Caco-2 (cell line): ENCODE measurements at regions not wholly inside any gene's neighbourhood (a gene's known extent, or its start where the extent isn't known, plus 50 kb on each side); places are given as distances from the start of the nearest gene placed in this dataset.

Experiments
- BruUV-seq: library from RNA; stranded (reverse); fragments of 400-500 nt; replicated peaks from 2 replicates; lab custom pipeline; 2021; lab: Mats Ljungman, UMichigan
- CTCF ChIA-PET: fragments of 300-600 bp; sonication (Branson Sonifier 250); formaldehyde crosslinking; loops from one replicate; lab custom pipeline; 2022; ENCODE audit warnings: antibody characterized with exemption; lab: Charles Lee
- POLR2A ChIA-PET: fragments of 300-600 bp; sonication (Branson Sonifier 250); formaldehyde crosslinking; loops from one replicate; lab custom pipeline; 2022; ENCODE audit warnings: antibody characterized with exemption; lab: Charles Lee
- DNase-seq, 2 experiments: peaks; one replicate each; pipeline versions ENCODE4 v3.0.0 to v3.0.0-alpha.2; 2020 to 2022
- H3K27me3 ChIP-seq: replicated peaks from 2 replicates; pipeline ENCODE4 v1.6.0; 2011; ENCODE audit warnings: low read length; ENCODE audit not compliant: control insufficient read depth, insufficient read depth
- H3K36me3 ChIP-seq: 2 replicates; pipeline ENCODE4 v1.5.1; 2011; ENCODE audit warnings: low read length; ENCODE audit not compliant: control insufficient read depth, insufficient read depth
- H3K4me1 ChIP-seq: fragments of 250-450 bp; sonication (Bioruptor Pico); 2 replicates; pipeline ENCODE4 v1.5.1; 2020; ENCODE audit warnings: mild to moderate bottlenecking
- H3K4me3 ChIP-seq: 2 replicates; pipeline ENCODE4 v1.5.1; 2011; ENCODE audit warnings: low read depth, mild to moderate bottlenecking, control low read depth, low read length
- H3K9me3 ChIP-seq: fragments of 250-450 bp; sonication (Bioruptor Pico); 2 replicates; pipeline ENCODE4 v1.5.1; 2020; ENCODE audit warnings: mild to moderate bottlenecking, moderate library complexity
- H3K27ac Mint-ChIP-seq: one replicate; pipeline ENCODE4 v1.8.0; 2022; ENCODE audit warnings: mixed read lengths; ENCODE audit not compliant: unreplicated experiment
- H3K27me3 Mint-ChIP-seq: one replicate; pipeline ENCODE4 v1.8.0; 2022; ENCODE audit warnings: mixed read lengths; ENCODE audit not compliant: insufficient read depth, unreplicated experiment
- H3K36me3 Mint-ChIP-seq: one replicate; pipeline ENCODE4 v1.8.0; 2022; ENCODE audit warnings: mild to moderate bottlenecking, mixed read lengths; ENCODE audit not compliant: insufficient read depth, unreplicated experiment
- H3K4me1 Mint-ChIP-seq: one replicate; pipeline ENCODE4 v1.8.0; 2022; ENCODE audit warnings: low read depth, mixed read lengths; ENCODE audit not compliant: unreplicated experiment
- H3K4me3 Mint-ChIP-seq: one replicate; pipeline ENCODE4 v1.8.0; 2022; ENCODE audit warnings: mild to moderate bottlenecking, moderate library complexity, mixed read lengths; ENCODE audit not compliant: unreplicated experiment
- H3K9me3 Mint-ChIP-seq: one replicate; pipeline ENCODE4 v1.8.0; 2022; ENCODE audit warnings: mixed read lengths; ENCODE audit not compliant: unreplicated experiment
- intact Hi-C: fragments of 100-400 bp; cut with micrococcal nuclease; formaldehyde crosslinking; loops from one replicate; pipeline ENCODE4 v1.10.0; 2022; ENCODE audit not compliant: unreplicated experiment
- TF ChIP-seq, protein P1 (sequence below), 2 experiments: fragments of 200-600 bp in 1 of 2; IDR thresholded peaks; 1 replicate in 1 of 2; 2 replicates in 1 of 2; pipeline versions ENCODE4 v1.5.1 to v1.8.0; 2011 to 2022; ENCODE audit warnings: antibody characterized with exemption in 1 of 2, control low read depth in 1 of 2, inconsistent platforms in 1 of 2, low read depth in 1 of 2, low read length in 1 of 2, mild to moderate bottlenecking in 1 of 2, moderate library complexity in 1 of 2; ENCODE audit not compliant: insufficient read depth in 1 of 2, severe bottlenecking in 1 of 2, unreplicated experiment in 1 of 2

DNA sequence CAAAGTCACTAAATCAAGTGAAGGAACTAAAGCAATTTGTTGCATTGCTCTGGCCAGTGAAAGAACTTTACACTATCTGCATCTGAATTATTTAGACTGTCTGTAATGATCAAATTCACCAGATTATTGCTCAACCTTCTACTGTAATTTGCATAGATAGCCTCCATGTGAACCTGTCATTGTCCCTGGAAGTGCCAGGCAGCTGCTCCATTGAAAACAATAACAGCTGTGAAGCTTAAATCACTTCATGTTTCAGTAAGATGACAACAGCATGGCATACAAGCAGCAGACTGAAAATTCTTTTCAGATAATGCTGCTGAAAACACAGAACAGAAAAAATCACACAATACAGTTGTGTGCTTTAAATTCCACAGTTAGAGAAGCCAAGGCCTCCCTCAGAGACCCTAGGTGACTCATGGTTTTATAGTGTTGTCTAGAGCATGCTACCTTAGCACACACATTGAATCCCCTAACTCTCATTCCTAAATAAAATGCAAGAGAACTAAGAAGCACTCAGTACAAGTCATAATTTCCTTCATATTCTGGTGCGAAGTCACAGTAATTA, 248.9 kb downstream of the TPBG start:
- Mint-ChIP-seq H3K9me3 (no peaks in the 10 kb centered on the region), H3K4me1 (no peaks in the 10 kb centered on the region), H3K36me3 (no peaks in the 10 kb centered on the region), H3K27ac (no peak overlapping the region), H3K27me3 (no peaks in the 10 kb centered on the region), H3K4me3 (no peak overlapping the region)
- Histone ChIP-seq H3K4me3 (no peak overlapping the region), H3K36me3 (no peaks in the 10 kb centered on the region), H3K9me3 (no peaks in the 10 kb centered on the region), H3K27me3 (no peaks in the 10 kb centered on the region), H3K4me1 (no peaks in the 10 kb centered on the region)
- POLR2A ChIA-PET: no interaction called here
- CTCF ChIA-PET: no interaction called here
- TF ChIP-seq, protein P1, sequence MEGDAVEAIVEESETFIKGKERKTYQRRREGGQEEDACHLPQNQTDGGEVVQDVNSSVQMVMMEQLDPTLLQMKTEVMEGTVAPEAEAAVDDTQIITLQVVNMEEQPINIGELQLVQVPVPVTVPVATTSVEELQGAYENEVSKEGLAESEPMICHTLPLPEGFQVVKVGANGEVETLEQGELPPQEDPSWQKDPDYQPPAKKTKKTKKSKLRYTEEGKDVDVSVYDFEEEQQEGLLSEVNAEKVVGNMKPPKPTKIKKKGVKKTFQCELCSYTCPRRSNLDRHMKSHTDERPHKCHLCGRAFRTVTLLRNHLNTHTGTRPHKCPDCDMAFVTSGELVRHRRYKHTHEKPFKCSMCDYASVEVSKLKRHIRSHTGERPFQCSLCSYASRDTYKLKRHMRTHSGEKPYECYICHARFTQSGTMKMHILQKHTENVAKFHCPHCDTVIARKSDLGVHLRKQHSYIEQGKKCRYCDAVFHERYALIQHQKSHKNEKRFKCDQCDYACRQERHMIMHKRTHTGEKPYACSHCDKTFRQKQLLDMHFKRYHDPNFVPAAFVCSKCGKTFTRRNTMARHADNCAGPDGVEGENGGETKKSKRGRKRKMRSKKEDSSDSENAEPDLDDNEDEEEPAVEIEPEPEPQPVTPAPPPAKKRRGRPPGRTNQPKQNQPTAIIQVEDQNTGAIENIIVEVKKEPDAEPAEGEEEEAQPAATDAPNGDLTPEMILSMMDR (IDR thresholded peaks at IDR 0.05; ENCODE audit: insufficient read depth in 1 of 2, low read depth in 1 of 2, low read length in 1 of 2, severe bottlenecking in 1 of 2, unreplicated experiment in 1 of 2): no peak
- BruUV-seq: no TSS peak
- intact Hi-C loops: loop anchor here (10.0 kb wide), 1 partner anchor 248 kb away; the partner anchor contains the start of gene TPBG
- DNase-seq: no peak

DNA sequence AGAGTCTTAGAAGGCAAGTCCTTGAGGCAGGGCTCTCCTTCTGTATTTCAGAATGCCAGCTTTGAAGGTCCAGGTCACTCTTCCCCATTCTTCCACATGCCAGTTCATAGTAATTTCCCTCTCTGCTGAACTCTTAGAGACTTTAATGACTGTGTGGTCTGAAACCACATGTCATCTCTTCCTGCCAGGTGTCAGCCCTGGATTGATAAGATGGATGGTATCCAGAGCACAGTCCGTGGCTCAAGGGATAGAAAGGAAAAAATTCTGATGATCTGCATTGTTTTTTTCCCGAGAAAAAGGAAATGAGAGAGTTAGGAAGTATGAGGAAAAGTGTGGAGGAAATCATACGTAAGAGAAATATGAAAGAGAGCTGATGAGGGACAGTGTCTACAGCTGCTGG, 250.9 kb downstream of the TPBG start:
- ChIA-PET POLR2A (no interaction called here), CTCF (no interaction called here)
- no TSS peak for BruUV-seq
- Histone ChIP-seq H3K4me3 (no peak overlapping the region), H3K36me3 (no peaks in the 10 kb centered on the region), H3K4me1 (no peaks in the 10 kb centered on the region), H3K27me3 (no peaks in the 10 kb centered on the region), H3K9me3 (no peaks in the 10 kb centered on the region)
- Mint-ChIP-seq H3K9me3 (no peaks in the 10 kb centered on the region), H3K27me3 (no peaks in the 10 kb centered on the region), H3K4me1 (no peaks in the 10 kb centered on the region), H3K36me3 (no peaks in the 10 kb centered on the region), H3K27ac (no peak overlapping the region), H3K4me3 (no peak overlapping the region)
- intact Hi-C loops: loop anchor here (10.0 kb wide), 1 partner anchor 250 kb away; the partner anchor contains the start of gene TPBG
- TF ChIP-seq, protein P1 (IDR thresholded peaks at IDR 0.05; ENCODE audit: insufficient read depth in 1 of 2, low read depth in 1 of 2, low read length in 1 of 2, severe bottlenecking in 1 of 2, unreplicated experiment in 1 of 2): no peak
- DNase-seq: no peak

DNA sequence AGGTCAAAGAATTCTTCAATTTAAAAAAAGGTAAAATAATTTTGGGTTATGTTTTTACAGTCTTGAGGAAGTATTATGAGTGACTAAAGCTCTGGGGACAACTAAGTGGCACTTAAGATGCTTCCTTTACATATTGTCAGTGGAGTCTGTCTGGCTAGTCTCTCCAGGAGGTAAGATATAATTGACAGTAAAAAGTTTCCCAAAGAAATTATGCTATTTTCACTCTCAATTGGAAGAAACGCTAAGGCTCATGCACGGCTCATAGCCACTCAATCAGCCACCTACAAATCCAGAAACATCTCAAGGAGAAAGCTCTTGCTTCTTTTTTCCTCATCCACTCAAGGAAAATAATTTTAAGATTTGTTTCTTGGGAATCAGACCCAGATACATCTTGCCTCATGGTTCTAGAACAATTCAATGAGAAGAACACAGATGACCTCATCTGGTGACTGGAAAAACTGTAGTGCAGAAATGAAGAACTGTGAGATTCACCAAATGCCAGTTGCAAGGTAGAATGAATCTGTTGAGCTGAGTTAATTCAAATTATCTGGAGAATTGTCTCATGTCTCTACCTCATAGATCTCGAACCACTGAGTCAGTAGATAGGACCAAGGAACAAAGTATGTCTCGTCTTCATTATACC, 252.9 kb downstream of the TPBG start:
- no peak for DNase-seq
- no peaks in the 10 kb centered on the region for H3K36me3 Mint-ChIP-seq
- intact Hi-C loops: loop anchor here (1.0 to 10.0 kb wide), 3 partner anchors 252 to 345 kb away; partner anchors contain the start of gene TPBG
- ChIA-PET POLR2A (no interaction called here), CTCF (interaction anchor here (0.9 to 1.2 kb wide), 2 partner anchors 280 to 346 kb away, joined by 3 to 4 read pairs; no protein-coding TSS in a partner anchor)
- H3K4me3 Mint-ChIP-seq: no peak overlapping the region
- no peak overlapping the region for H3K27ac Mint-ChIP-seq
- Histone ChIP-seq H3K36me3 (no peaks in the 10 kb centered on the region), H3K27me3 (no peaks in the 10 kb centered on the region), H3K4me3 (no peak overlapping the region), H3K9me3 (no peaks in the 10 kb centered on the region), H3K4me1 (no peaks in the 10 kb centered on the region)
- H3K4me1 Mint-ChIP-seq: no peaks in the 10 kb centered on the region
- TF ChIP-seq, protein P1 (IDR thresholded peaks at IDR 0.05; ENCODE audit: insufficient read depth in 1 of 2, low read depth in 1 of 2, low read length in 1 of 2, severe bottlenecking in 1 of 2, unreplicated experiment in 1 of 2): no peak
- H3K27me3 Mint-ChIP-seq: no peaks in the 10 kb centered on the region
- BruUV-seq: no TSS peak
- H3K9me3 Mint-ChIP-seq: no peaks in the 10 kb centered on the region
